BJ (cell line): ENCODE measurements at regions not wholly inside any gene's neighbourhood (a gene's known extent, or its start where the extent isn't known, plus 50 kb on each side); places are given as distances from the start of the nearest gene placed in this dataset.

Experiments used
- CTCF ChIA-PET: fragments of 350-600 bp; formaldehyde crosslinking; extraction: SDS; loops from one replicate; lab custom pipeline; 2021; ENCODE audit warnings: antibody characterized with exemption, inconsistent platforms; lab: Yijun Ruan, JAX
- POLR2A ChIA-PET: fragments of 300-600 bp; sonication (Branson Sonifier 250); formaldehyde crosslinking; extraction: SDS; loops from one replicate; lab custom pipeline; 2021; ENCODE audit warnings: antibody characterized with exemption; lab: Charles Lee
- DNase-seq: peaks from one replicate; pipeline ENCODE4 v3.0.0-alpha.2; 2011; ENCODE audit warnings: low read depth
- H3K27me3 ChIP-seq: 2 replicates; pipeline ENCODE4 v1.6.0; 2011; ENCODE audit warnings: low read length; ENCODE audit not compliant: control insufficient read depth, insufficient read depth
- H3K36me3 ChIP-seq: 2 replicates; pipeline ENCODE4 v1.5.1; 2011; ENCODE audit warnings: low read length; ENCODE audit not compliant: control insufficient read depth, insufficient read depth
- H3K4me3 ChIP-seq: 2 replicates; pipeline ENCODE4 v1.5.1; 2011; ENCODE audit warnings: low read depth, mild to moderate bottlenecking, control low read depth, low read length
- TF ChIP-seq, protein P1 (sequence below): IDR thresholded peaks from 2 replicates; pipeline ENCODE4 v1.5.1; 2011; ENCODE audit warnings: low read depth, mild to moderate bottlenecking, control low read depth, inconsistent platforms, low read length, moderate library complexity; ENCODE audit not compliant: insufficient read depth

DNA sequence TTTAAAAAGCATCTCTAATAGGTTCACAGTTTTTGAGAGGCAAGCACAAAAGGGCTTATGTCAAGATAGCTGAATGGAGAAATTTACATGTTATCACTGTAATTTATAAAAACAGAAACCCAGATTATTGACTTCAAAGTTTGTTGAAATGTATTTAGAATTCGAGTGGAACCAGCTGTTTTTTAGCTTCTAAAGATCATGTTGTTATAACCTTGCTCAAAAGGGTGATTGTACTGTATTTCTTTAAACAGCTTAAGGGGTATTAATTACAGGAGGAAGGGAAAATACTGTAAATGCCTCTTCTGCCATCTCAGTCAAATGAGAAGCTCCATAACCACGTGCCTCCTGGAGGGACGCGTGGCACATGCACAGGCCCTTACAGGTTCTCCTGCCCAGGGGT is 156.2 kb upstream of the MGMT start:
- POLR2A ChIA-PET = no interaction called here
- CTCF ChIA-PET = no interaction called here
- no peaks in the 10 kb centered on the region for H3K36me3 ChIP-seq

DNA sequence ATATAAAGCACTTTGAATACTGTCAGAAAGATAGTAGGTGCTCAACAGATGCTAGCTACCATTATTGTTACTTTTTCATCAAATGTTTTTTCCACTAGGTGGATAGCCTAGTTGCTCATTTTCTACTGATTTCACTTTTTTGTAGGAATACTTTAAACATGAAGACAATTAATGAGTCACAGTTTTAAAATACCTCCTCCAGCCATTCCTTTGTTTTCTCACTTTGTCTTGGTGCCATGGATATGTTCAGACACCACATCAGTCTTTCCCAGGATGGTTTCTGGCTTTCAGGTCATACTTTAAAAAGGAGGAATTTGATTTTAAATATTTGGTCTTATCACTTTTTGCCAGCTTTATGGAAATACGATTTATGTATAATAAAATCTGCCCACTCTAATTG is 147.1 kb upstream of the MGMT start:
- Histone ChIP-seq H3K36me3 (no peaks in the 10 kb centered on the region), H3K27me3 (no peaks in the 10 kb centered on the region), H3K4me3 (no peak overlapping the region)
- TF ChIP-seq, protein P1, sequence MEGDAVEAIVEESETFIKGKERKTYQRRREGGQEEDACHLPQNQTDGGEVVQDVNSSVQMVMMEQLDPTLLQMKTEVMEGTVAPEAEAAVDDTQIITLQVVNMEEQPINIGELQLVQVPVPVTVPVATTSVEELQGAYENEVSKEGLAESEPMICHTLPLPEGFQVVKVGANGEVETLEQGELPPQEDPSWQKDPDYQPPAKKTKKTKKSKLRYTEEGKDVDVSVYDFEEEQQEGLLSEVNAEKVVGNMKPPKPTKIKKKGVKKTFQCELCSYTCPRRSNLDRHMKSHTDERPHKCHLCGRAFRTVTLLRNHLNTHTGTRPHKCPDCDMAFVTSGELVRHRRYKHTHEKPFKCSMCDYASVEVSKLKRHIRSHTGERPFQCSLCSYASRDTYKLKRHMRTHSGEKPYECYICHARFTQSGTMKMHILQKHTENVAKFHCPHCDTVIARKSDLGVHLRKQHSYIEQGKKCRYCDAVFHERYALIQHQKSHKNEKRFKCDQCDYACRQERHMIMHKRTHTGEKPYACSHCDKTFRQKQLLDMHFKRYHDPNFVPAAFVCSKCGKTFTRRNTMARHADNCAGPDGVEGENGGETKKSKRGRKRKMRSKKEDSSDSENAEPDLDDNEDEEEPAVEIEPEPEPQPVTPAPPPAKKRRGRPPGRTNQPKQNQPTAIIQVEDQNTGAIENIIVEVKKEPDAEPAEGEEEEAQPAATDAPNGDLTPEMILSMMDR = no peak
- ChIA-PET POLR2A (no interaction called here), CTCF (no interaction called here)
- no peak for DNase-seq

More for the DNA sequence above, 156.2 kb upstream of the MGMT start:
- no peak overlapping the region for H3K4me3 ChIP-seq
- TF ChIP-seq, protein P1 = no peak
- DNase-seq = no peak
- H3K27me3 ChIP-seq = no peaks in the 10 kb centered on the region

DNA sequence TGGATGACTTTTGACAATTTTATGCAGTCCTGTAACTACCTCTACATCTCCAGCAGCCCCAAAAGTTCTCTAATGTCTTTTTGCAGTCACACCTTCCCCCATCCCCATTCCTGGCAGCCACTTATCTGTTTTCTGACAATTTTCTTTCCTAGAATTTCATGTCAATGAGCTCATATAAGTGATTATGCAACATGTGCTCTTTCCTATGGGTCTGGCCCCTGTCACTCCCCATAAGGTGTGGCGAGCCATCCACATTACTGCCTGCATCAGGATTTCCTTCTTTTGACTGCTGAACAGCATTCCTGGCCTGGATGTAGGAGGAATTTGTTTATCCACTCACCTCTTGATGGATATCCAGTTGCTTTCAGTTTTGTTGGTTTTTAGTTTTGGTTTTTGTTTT is 146.7 kb upstream of the MGMT start:
- CTCF ChIA-PET = no interaction called here
- DNase-seq = no peak

DNA sequence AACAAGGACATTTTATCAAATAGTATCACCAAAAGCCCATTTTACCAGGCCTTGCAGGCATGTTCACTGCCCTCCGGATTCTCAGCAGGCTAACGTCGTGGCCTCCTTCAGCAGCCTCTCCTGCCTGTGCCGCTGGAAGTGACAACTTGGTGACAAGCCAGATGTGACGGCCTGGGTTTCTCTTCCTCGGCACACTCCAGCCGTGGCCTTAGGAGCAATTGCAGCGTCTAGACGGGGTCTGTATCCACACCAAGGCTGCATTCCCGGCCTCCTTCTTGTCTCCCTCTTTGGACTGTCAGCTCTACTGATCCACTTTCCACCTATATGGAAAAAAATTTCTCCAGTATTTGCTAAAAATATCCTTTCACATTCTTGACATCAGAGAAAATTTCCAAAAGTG is 145.3 kb upstream of the MGMT start:
- ChIA-PET POLR2A (no interaction called here), CTCF (no interaction called here)
- Histone ChIP-seq H3K4me3 (no peak overlapping the region), H3K27me3 (no peaks in the 10 kb centered on the region), H3K36me3 (no peaks in the 10 kb centered on the region)
- TF ChIP-seq, protein P1 = no peak
- no peak for DNase-seq

More for the DNA sequence above, 146.7 kb upstream of the MGMT start:
- H3K27me3 ChIP-seq = no peaks in the 10 kb centered on the region
- POLR2A ChIA-PET = no interaction called here
- H3K36me3 ChIP-seq = no peaks in the 10 kb centered on the region
- TF ChIP-seq, protein P1 = no peak
- no peak overlapping the region for H3K4me3 ChIP-seq

DNA sequence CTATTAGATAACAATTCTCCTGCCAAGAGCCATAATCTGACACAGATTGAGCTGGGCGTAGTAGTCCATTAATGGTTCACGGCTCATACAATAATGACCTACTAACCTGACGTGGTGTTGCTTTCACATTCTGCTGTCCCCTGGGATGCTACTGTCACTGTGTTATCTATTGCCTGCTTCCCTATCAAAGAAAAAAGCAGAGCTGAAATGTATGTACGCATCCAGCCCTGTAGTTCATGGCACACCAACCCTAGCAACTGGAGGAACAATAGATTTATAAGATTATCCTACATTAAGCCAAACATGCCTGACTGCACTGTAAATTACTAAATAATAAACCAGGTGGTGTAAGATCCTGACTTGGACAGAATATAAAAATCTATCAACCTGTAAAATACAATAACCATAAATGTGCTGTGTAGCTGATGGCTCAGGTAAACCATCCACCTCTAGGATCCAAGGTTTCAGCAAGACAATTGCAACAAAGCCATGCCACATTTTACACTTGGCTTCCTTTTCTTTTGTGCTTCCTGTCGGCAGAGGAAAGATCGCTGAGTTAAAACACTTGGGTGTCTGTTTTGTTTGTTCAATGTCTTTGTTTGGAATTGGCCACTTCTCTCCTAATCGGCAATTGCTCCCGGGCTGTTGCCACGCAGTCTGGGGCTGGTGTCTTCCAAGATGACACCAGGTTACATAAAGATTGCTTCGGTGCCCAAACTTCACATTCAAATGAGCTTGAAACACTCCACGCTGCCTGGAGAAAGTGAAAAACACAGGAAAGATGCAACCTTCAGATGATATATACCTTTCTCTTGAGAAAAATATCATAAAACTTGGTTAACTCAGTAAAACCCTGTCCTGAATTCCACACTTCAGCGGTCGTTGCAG is 143.9 kb upstream of the MGMT start:
- H3K27me3 ChIP-seq = no peaks in the 10 kb centered on the region
- H3K4me3 ChIP-seq = no peak overlapping the region
- H3K36me3 ChIP-seq = no peaks in the 10 kb centered on the region
- DNase-seq = no peak
- TF ChIP-seq, protein P1 = no peak
- CTCF ChIA-PET = interaction anchor here (1.4 kb wide), 1 partner anchor 11 kb away, joined by 3 read pairs; no protein-coding TSS in a partner anchor
- POLR2A ChIA-PET = no interaction called here
